ENCODE measurements at regions not wholly inside any gene's neighbourhood (a gene's known extent, or its start where the extent isn't known, plus 50 kb on each side); places are given as distances from the start of the nearest gene placed in this dataset.

- Histone ChIP-seq H3K9me3 (no peaks in the 10 kb centered on the region), H3K4me3 (no peak overlapping the region), H3K4me1 (no peaks in the 10 kb centered on the region), H3K27ac (no peak overlapping the region), H3K27me3 (no peaks in the 10 kb centered on the region), H3K36me3 (no peaks in the 10 kb centered on the region)
- no peak for ATAC-seq
- in situ Hi-C loops (cut with MboI; ENCODE audit: low sequenced_read_pairs in 4 of 4) (no loop called here), intact Hi-C loops (cut with DNase I; ENCODE audit: low total_unique reads) (no loop called here)
- DNase-seq, result no peak
- no peak for TF ChIP-seq CTCF (IDR thresholded peaks at IDR 0.05 in 4 of 5, conservative IDR thresholded peaks at IDR 0.05 in 1 of 5)
Measured at GRCh38 chr1:58308206-58308605, 238.3 kb downstream of the OMA1 start.

- H3K9me3 ChIP-seq, result no peaks in the 10 kb centered on the region
- no peak overlapping the region for H3K4me3 ChIP-seq
- H3K27me3 ChIP-seq, result no peaks in the 10 kb centered on the region
- TF ChIP-seq CTCF (IDR thresholded peaks at IDR 0.05 in 4 of 5, conservative IDR thresholded peaks at IDR 0.05 in 1 of 5) (no peak), POLR2A (IDR thresholded peaks at IDR 0.05) (no peak)
- ATAC-seq, result no peak
- intact Hi-C loops (cut with DNase I; ENCODE audit: low total_unique reads) (no loop called here), in situ Hi-C loops (cut with MboI; ENCODE audit: low sequenced_read_pairs in 4 of 4) (no loop called here)
- no peaks in the 10 kb centered on the region for H3K4me1 ChIP-seq
- no peak for DNase-seq
- no peak overlapping the region for H3K27ac ChIP-seq
- H3K36me3 ChIP-seq, result no peaks in the 10 kb centered on the region
Measured at GRCh38 chr1:58307431-58307830, 239.1 kb downstream of the OMA1 start.

- no peaks in the 10 kb centered on the region for H3K9me3 ChIP-seq
- DNase-seq, result no peak
- H3K27ac ChIP-seq, result no peak overlapping the region
- H3K4me1 ChIP-seq, result no peaks in the 10 kb centered on the region
- in situ Hi-C loops (cut with MboI; ENCODE audit: low sequenced_read_pairs in 4 of 4) (no loop called here), intact Hi-C loops (cut with DNase I; ENCODE audit: low total_unique reads) (no loop called here)
- ATAC-seq, result no peak
- no peaks in the 10 kb centered on the region for H3K36me3 ChIP-seq
- H3K27me3 ChIP-seq, result no peaks in the 10 kb centered on the region
- TF ChIP-seq POLR2A (IDR thresholded peaks at IDR 0.05) (no peak), CTCF (IDR thresholded peaks at IDR 0.05 in 4 of 5, conservative IDR thresholded peaks at IDR 0.05 in 1 of 5) (no peak)
- no peak overlapping the region for H3K4me3 ChIP-seq
Measured at GRCh38 chr1:58305622-58306021, 240.9 kb downstream of the OMA1 start.

GRCh38 chr1:58304346-58304975 is 242.1 kb downstream of the OMA1 start:
- no peak for ATAC-seq
- no peak overlapping the region for H3K27ac ChIP-seq

More at GRCh38 chr1:58304346-58304975, 242.1 kb downstream of the OMA1 start:
- intact Hi-C loops (cut with DNase I; ENCODE audit: low total_unique reads), result no loop called here
- Histone ChIP-seq H3K27me3 (no peaks in the 10 kb centered on the region), H3K4me1 (no peaks in the 10 kb centered on the region), H3K36me3 (no peaks in the 10 kb centered on the region), H3K9me3 (no peaks in the 10 kb centered on the region), H3K4me3 (no peak overlapping the region)
- no peak for DNase-seq
- TF ChIP-seq CTCF (IDR thresholded peaks at IDR 0.05 in 4 of 5, conservative IDR thresholded peaks at IDR 0.05 in 1 of 5), result no peak
- no peak for TF ChIP-seq POLR2A (IDR thresholded peaks at IDR 0.05)
- in situ Hi-C loops (cut with MboI; ENCODE audit: low sequenced_read_pairs in 4 of 4), result no loop called here
